HL-60 (cell line): ENCODE measurements at regions not wholly inside any gene's neighbourhood (a gene's known extent, or its start where the extent isn't known, plus 50 kb on each side); places are given as distances from the start of the nearest gene placed in this dataset.

ENCODE experiments used
- CTCF ChIP-seq: IDR thresholded peaks from one replicate; pipeline ENCODE4 v1.5.1; 2011; ENCODE audit warnings: low read length, control low read depth, inconsistent platforms; ENCODE audit not compliant: insufficient read depth
- POLR2AphosphoS5 ChIP-seq: IDR thresholded peaks from 2 replicates; pipeline ENCODE4 v1.6.1; 2012; ENCODE audit warnings: low read depth

- TF ChIP-seq CTCF (no peak), POLR2AphosphoS5 (no peak)
Measured at GRCh38 chr21:29443411-29444010, 144.8 kb downstream of the BACH1 start.
